Tibial nerve (tissue), 3 donors: ENCODE measurements at regions not wholly inside any gene's neighbourhood (a gene's known extent, or its start where the extent isn't known, plus 50 kb on each side); places are given as distances from the start of the nearest gene placed in this dataset.

Experiments used
- POLR2A ChIP-seq, 2 donors: fragments of 450-650 bp; IDR thresholded peaks; one replicate each; pipeline ENCODE4 v1.6.1; 2017; ENCODE audit warnings: antibody characterized with exemption in 2 of 2, mild to moderate bottlenecking in 2 of 2, moderate library complexity in 2 of 2
- TF ChIP-seq, protein P1 (sequence below), 5 experiments: fragments of 200-600 bp in 3 of 5; fragments of 450-650 bp in 2 of 5; sonication (generic) in 3 of 5; IDR thresholded peaks; one replicate each; pipeline ENCODE4 v1.5.1; 2016 to 2019; ENCODE audit warnings: antibody characterized with exemption in 5 of 5, mild to moderate bottlenecking in 3 of 5, moderate library complexity in 2 of 5

DNA sequence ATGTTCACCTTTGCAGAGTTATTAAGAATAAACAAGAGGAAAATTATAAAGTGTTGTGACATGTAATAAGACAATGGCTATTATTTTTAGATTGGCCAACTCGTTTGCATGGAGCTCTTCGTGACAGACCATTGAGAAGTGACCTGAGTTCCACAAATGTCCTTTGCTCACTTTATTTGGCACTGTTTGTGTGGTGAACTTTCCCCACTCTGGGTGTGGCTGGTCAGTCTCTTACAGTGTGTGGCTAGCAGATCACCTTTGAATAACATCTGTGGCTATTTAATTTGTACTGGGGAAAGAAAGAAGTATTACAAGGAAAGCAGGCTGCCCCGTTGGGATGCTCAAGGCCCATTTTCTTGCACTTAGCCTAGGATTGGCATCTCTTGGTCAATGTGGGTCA, 274.1 kb upstream of the WWC1 start:
- TF ChIP-seq, protein P1, sequence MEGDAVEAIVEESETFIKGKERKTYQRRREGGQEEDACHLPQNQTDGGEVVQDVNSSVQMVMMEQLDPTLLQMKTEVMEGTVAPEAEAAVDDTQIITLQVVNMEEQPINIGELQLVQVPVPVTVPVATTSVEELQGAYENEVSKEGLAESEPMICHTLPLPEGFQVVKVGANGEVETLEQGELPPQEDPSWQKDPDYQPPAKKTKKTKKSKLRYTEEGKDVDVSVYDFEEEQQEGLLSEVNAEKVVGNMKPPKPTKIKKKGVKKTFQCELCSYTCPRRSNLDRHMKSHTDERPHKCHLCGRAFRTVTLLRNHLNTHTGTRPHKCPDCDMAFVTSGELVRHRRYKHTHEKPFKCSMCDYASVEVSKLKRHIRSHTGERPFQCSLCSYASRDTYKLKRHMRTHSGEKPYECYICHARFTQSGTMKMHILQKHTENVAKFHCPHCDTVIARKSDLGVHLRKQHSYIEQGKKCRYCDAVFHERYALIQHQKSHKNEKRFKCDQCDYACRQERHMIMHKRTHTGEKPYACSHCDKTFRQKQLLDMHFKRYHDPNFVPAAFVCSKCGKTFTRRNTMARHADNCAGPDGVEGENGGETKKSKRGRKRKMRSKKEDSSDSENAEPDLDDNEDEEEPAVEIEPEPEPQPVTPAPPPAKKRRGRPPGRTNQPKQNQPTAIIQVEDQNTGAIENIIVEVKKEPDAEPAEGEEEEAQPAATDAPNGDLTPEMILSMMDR (IDR thresholded peaks at IDR 0.05): no peak
- no peak for TF ChIP-seq POLR2A (IDR thresholded peaks at IDR 0.05)
